Neural cell (in vitro differentiated cells): ENCODE measurements at regions not wholly inside any gene's neighbourhood (a gene's known extent, or its start where the extent isn't known, plus 50 kb on each side); places are given as distances from the start of the nearest gene placed in this dataset.
"Not testable (repeated sequence)": the region's sequence is repeated elsewhere in the genome, so short reads cannot be mapped to it uniquely, and the experiment has no call there.

Experiments
- H2AFZ ChIP-seq: fragments of 200-600, 300-800 bp; sonication (generic), shearing (Covaris generic); 2 replicates; pipeline ENCODE4 v1.6.0; 2014; ENCODE audit warnings: low read depth, mild to moderate bottlenecking, antibody characterized with exemption, low read length, moderate library complexity
- H3F3A ChIP-seq: fragments of 200-600 bp; shearing (Covaris generic); 2 replicates; pipeline ENCODE4 v1.6.1; 2016; ENCODE audit warnings: mild to moderate bottlenecking, moderate library complexity, mixed read lengths, antibody characterized with exemption, low read length; ENCODE audit not compliant: insufficient read depth, poor library complexity, severe bottlenecking
- H3K27ac ChIP-seq: fragments of 200-600, 300-800 bp; sonication (generic), shearing (Covaris generic); 2 replicates; pipeline ENCODE4 v1.5.1; 2014; ENCODE audit warnings: mild to moderate bottlenecking, low read length, moderate library complexity
- H3K27me3 ChIP-seq: fragments of 300-800, 200-600 bp; sonication (generic), shearing (Covaris generic); 2 replicates; pipeline ENCODE4 v1.6.0; 2014; ENCODE audit warnings: mild to moderate bottlenecking, low read depth, low read length, moderate library complexity; ENCODE audit not compliant: insufficient read depth
- H3K36me3 ChIP-seq: fragments of 300-800, 200-600 bp; sonication (generic), shearing (Covaris generic); 2 replicates; pipeline ENCODE4 v1.5.1; 2014; ENCODE audit warnings: mild to moderate bottlenecking, antibody characterized with exemption, low read length, moderate library complexity; ENCODE audit not compliant: insufficient read depth
- H3K4me2 ChIP-seq: fragments of 300-800, 200-600 bp; sonication (generic), shearing (Covaris generic); 2 replicates; pipeline ENCODE4 v1.6.0; 2014; ENCODE audit warnings: mild to moderate bottlenecking, low read length
- H3K4me3 ChIP-seq: fragments of 300-800, 200-600 bp; sonication (generic), shearing (Covaris generic); 2 replicates; pipeline ENCODE4 v1.5.1; 2014; ENCODE audit warnings: mild to moderate bottlenecking, low read length, moderate library complexity
- H3K79me2 ChIP-seq: fragments of 200-600 bp; shearing (Covaris generic); replicated peaks from 2 replicates; pipeline ENCODE4 v1.6.0; 2014; ENCODE audit warnings: mild to moderate bottlenecking, low read length, moderate library complexity; ENCODE audit not compliant: insufficient read depth
- H3K9ac ChIP-seq: fragments of 300-800, 200-600 bp; sonication (generic), shearing (Covaris generic); 2 replicates; pipeline ENCODE4 v1.6.1; 2016; ENCODE audit warnings: mild to moderate bottlenecking, low read length, mixed read lengths
- H3K9me2 ChIP-seq: fragments of 200-600 bp; shearing (Covaris generic); 2 replicates; pipeline ENCODE4 v1.6.1; 2016; ENCODE audit warnings: mild to moderate bottlenecking, low read length, mixed read lengths; ENCODE audit not compliant: insufficient read depth
- H3K9me3 ChIP-seq: fragments of 200-600, 300-800 bp; sonication (generic), shearing (Covaris generic); 2 replicates; pipeline ENCODE4 v1.6.1; 2016; ENCODE audit warnings: mild to moderate bottlenecking, mixed run types, low read length, moderate library complexity, mixed read lengths
- H4K20me1 ChIP-seq: fragments of 200-600 bp; shearing (Covaris generic); 2 replicates; pipeline ENCODE4 v1.6.1; 2016; ENCODE audit warnings: mild to moderate bottlenecking, mixed run types; ENCODE audit not compliant: insufficient read depth
- TF ChIP-seq, protein P1 (sequence below): fragments of 450-650 bp; IDR thresholded peaks from 2 replicates; pipeline ENCODE4 v1.5.1; 2014; ENCODE audit warnings: antibody characterized with exemption, mild to moderate bottlenecking, moderate library complexity; ENCODE audit not compliant: poor library complexity, severe bottlenecking

DNA sequence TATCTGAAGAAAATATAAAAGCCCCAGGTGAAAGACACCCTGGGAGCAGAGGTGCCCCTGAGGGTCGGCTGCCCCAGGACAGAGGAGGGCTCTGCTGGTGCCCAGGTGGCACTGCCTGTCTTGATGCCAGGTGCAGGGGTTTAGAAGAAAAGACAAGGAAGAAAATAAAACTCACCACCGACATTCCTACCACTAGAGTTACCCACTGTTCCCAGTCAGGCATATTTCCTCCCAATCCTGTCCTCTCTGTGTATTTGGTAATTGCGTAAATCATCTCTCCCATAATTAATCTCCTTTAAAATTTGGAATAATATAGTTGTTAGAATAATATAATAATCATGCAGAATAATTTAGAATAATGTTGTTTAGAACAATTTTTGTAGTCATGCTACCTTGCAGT, 276.4 kb upstream of the PLGLB2 start:
- H3F3A ChIP-seq, H3K79me2 ChIP-seq, H3K27me3 ChIP-seq, H2AFZ ChIP-seq, H3K4me2 ChIP-seq, H3K4me3 ChIP-seq, H3K9me3 ChIP-seq, H3K9me2 ChIP-seq, H3K9ac ChIP-seq, H3K36me3 ChIP-seq, H4K20me1 ChIP-seq, H3K27ac ChIP-seq: not testable (repeated sequence)

- not testable (repeated sequence) for H3F3A ChIP-seq, H3K79me2 ChIP-seq, H3K27ac ChIP-seq, H3K9me3 ChIP-seq, H4K20me1 ChIP-seq, H3K9ac ChIP-seq, H3K4me2 ChIP-seq, H3K27me3 ChIP-seq, H3K9me2 ChIP-seq, H3K4me3 ChIP-seq, H2AFZ ChIP-seq, H3K36me3 ChIP-seq
- TF ChIP-seq, protein P1, sequence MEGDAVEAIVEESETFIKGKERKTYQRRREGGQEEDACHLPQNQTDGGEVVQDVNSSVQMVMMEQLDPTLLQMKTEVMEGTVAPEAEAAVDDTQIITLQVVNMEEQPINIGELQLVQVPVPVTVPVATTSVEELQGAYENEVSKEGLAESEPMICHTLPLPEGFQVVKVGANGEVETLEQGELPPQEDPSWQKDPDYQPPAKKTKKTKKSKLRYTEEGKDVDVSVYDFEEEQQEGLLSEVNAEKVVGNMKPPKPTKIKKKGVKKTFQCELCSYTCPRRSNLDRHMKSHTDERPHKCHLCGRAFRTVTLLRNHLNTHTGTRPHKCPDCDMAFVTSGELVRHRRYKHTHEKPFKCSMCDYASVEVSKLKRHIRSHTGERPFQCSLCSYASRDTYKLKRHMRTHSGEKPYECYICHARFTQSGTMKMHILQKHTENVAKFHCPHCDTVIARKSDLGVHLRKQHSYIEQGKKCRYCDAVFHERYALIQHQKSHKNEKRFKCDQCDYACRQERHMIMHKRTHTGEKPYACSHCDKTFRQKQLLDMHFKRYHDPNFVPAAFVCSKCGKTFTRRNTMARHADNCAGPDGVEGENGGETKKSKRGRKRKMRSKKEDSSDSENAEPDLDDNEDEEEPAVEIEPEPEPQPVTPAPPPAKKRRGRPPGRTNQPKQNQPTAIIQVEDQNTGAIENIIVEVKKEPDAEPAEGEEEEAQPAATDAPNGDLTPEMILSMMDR = peak; percentile 41
These were observed 271.5 kb upstream of the PLGLB2 start for GRCh38 chr2:87476223-87476872.

DNA sequence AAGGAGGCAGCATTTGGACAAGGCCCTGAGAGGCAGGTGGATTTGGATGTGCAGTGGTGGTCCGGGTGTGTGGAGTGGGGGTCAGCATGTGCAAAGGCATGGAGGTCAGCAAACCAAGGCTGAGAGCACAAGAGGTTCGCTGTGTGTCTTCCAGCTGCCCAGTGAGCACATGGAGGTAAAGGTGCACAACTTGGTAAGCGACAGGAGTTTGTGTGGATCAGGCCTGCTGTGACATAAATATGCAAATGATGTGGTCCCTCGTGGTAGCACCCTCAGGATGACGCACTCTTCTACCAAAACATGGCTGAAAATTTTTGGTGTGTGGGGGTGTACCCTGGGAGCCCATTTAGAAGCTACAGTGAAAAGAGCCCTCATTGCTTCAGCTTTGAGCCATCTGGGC, 271.0 kb upstream of the PLGLB2 start:
- not testable (repeated sequence) for H3K4me2 ChIP-seq, H4K20me1 ChIP-seq, H2AFZ ChIP-seq, H3K4me3 ChIP-seq, H3K27me3 ChIP-seq, H3K36me3 ChIP-seq, H3K9me3 ChIP-seq, H3K9me2 ChIP-seq, H3K9ac ChIP-seq, H3K27ac ChIP-seq, H3K79me2 ChIP-seq, H3F3A ChIP-seq

GRCh38 chr2:87477669-87478428, 270.0 kb upstream of the PLGLB2 start:
- H3F3A ChIP-seq, H3K9me3 ChIP-seq, H2AFZ ChIP-seq, H3K4me3 ChIP-seq, H3K9ac ChIP-seq, H4K20me1 ChIP-seq, H3K4me2 ChIP-seq, H3K27ac ChIP-seq, H3K79me2 ChIP-seq, H3K27me3 ChIP-seq, H3K36me3 ChIP-seq, H3K9me2 ChIP-seq: not testable (repeated sequence)

DNA sequence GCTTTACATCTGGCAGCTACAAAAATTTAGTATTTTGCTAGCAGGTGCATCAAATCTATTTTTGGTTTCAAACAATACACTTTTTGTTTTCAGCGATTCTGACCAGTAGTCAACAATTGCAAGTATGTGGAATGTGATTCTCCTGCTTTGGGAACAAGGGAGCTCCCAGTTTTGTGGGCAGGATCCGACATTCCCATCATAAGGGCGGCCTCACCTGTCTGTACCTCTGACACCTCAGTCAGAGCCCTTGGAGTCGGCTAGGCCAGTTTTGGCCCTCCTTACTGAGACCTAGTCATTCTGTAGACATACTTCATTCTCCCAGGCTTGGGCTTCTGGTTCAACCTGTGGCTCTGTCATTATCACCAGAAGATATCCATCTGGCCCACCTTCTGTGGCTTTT, 269.0 kb upstream of the PLGLB2 start:
- H3K4me3 ChIP-seq, H3K27me3 ChIP-seq, H3K9me3 ChIP-seq, H2AFZ ChIP-seq, H3K36me3 ChIP-seq, H3K9ac ChIP-seq, H3K27ac ChIP-seq, H3F3A ChIP-seq, H3K79me2 ChIP-seq, H4K20me1 ChIP-seq, H3K4me2 ChIP-seq, H3K9me2 ChIP-seq: not testable (repeated sequence)

DNA sequence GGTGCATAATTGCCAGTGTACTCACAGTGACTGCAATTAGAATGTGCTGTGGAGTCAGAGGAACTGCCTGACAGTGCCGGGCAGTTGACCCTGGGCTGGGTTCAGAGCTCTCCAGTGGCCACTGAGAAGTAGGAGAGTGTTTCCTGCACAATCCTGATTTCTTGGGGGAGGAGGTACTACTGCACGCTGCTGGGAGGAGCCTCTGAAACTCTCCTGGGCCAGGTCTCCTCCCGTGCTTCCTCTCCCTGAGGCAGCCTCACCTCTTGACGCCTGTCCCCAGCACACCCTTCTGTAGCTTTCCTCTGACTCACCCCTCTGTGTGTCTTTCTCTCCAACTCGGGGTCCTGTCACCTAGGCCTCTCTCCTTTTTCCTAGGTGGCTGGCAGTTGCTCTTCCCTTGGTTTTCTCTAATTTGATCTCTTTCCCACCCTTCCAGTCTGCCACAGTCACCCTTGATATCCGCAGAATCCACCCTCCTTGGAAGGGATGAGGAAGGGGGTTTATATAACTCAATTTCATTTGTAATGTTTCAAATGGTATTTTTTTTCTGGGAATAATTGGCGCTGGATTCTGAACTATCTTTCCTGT, 264.7 kb upstream of the PLGLB2 start:
- not testable (repeated sequence) for H4K20me1 ChIP-seq, H3F3A ChIP-seq, H3K9me2 ChIP-seq, H3K4me2 ChIP-seq, H3K79me2 ChIP-seq, H3K9me3 ChIP-seq, H3K27me3 ChIP-seq, H2AFZ ChIP-seq, H3K9ac ChIP-seq, H3K27ac ChIP-seq, H3K4me3 ChIP-seq, H3K36me3 ChIP-seq

- H3K27me3 ChIP-seq, H3K9ac ChIP-seq, H3F3A ChIP-seq, H3K36me3 ChIP-seq, H3K27ac ChIP-seq, H3K4me3 ChIP-seq, H2AFZ ChIP-seq, H3K4me2 ChIP-seq, H3K79me2 ChIP-seq, H3K9me2 ChIP-seq, H3K9me3 ChIP-seq, H4K20me1 ChIP-seq: not testable (repeated sequence)
These were observed 263.5 kb upstream of the PLGLB2 start for GRCh38 chr2:87484363-87484762.
